ENCODE measurements at regions not wholly inside any gene's neighbourhood (a gene's known extent, or its start where the extent isn't known, plus 50 kb on each side); places are given as distances from the start of the nearest gene placed in this dataset.

GRCh38 chr15:45995800-45996199 lies 361.0 kb downstream of the SQOR start:
- DNase-seq (ENCODE audit: low spot score) = no peak
- no peak overlapping the region for H3K4me3 ChIP-seq (ENCODE audit: low read depth in 1 of 3, low read length in 3 of 3)
- H3K36me3 ChIP-seq (ENCODE audit: control insufficient read depth in 4 of 4, insufficient read depth in 3 of 4, low read depth in 1 of 4, low read length in 3 of 4) = no peaks in the 10 kb centered on the region
- TF ChIP-seq SP1 (IDR thresholded peaks at IDR 0.05) = no peak
- TF ChIP-seq CTCF (IDR thresholded peaks at IDR 0.05; ENCODE audit: low read depth, low read length, missing input control) = no peak
- TF ChIP-seq HNF4G (IDR thresholded peaks at IDR 0.05) = no peak
- no peak for TF ChIP-seq YY1 (IDR thresholded peaks at IDR 0.05)
- no peak for TF ChIP-seq HNF4A (conservative IDR thresholded peaks at IDR 0.05)
- TF ChIP-seq FOXA1 (IDR thresholded peaks at IDR 0.05) = no peak
- no peak for TF ChIP-seq GABPA (IDR thresholded peaks at IDR 0.05 in 1 of 2, conservative IDR thresholded peaks at IDR 0.05 in 1 of 2)
- TF ChIP-seq RXRA (IDR thresholded peaks at IDR 0.05) = no peak
- no peak for TF ChIP-seq FOXA2 (IDR thresholded peaks at IDR 0.05)
- TF ChIP-seq, protein P1, sequence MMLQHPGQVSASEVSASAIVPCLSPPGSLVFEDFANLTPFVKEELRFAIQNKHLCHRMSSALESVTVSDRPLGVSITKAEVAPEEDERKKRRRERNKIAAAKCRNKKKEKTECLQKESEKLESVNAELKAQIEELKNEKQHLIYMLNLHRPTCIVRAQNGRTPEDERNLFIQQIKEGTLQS (IDR thresholded peaks at IDR 0.05) = no peak
- no peak for TF ChIP-seq MAX (IDR thresholded peaks at IDR 0.05)
- TF ChIP-seq NR2F2 (IDR thresholded peaks at IDR 0.05) = no peak
- H3K9ac ChIP-seq (ENCODE audit: low read depth in 1 of 2, low read length in 2 of 2) = no peak overlapping the region
- H3K9me3 ChIP-seq (ENCODE audit: control insufficient read depth in 4 of 4, low read length in 3 of 4) = no peaks in the 10 kb centered on the region
- WGBS = 73% methylated on average over 4 of the region's 4 CpGs
- no peak overlapping the region for H3K27ac ChIP-seq (ENCODE audit: low read depth in 1 of 2, low read length in 2 of 2)
- H3K27me3 ChIP-seq (ENCODE audit: control insufficient read depth in 4 of 4, insufficient read depth in 4 of 4, low read length in 3 of 4) = peaks cover 0 to 3% (median 0%) of the 10 kb centered on the region in 4 donors
- H3K4me1 ChIP-seq (ENCODE audit: control insufficient read depth in 4 of 4, insufficient read depth in 4 of 4, low read length in 3 of 4) = no peaks in the 10 kb centered on the region

DNA sequence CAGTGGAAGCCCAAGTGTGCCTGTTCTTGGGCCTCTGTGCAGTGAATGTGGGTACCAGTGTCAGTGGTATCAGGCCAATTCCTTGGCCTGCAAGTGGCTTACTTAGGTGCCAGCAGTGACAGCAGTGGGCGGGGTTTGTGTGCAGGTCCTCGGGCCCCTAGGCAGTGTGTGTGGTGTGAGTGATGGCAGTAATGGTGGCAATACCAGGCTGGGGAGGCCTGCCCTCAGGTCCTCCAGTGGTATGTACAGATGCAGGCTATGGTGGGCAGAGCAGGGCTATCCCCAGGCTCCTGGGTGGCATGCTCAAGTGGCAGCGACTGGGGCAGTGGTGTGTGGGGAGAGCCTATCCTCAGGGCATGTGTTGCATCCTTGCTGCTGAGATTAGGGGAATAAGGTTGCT lies 379.7 kb downstream of the SQOR start:
- no peak overlapping the region for H3K4me3 ChIP-seq (ENCODE audit: low read depth in 1 of 3, low read length in 3 of 3)
- no peak overlapping the region for H3K9ac ChIP-seq (ENCODE audit: low read depth in 1 of 2, low read length in 2 of 2)
- no peaks in the 10 kb centered on the region for H3K36me3 ChIP-seq (ENCODE audit: control insufficient read depth in 4 of 4, insufficient read depth in 3 of 4, low read depth in 1 of 4, low read length in 3 of 4)
- DNase-seq (ENCODE audit: low spot score) = no peak
- no peak for TF ChIP-seq HNF4G (IDR thresholded peaks at IDR 0.05)
- TF ChIP-seq, protein P1 (IDR thresholded peaks at IDR 0.05) = no peak
- H3K9me3 ChIP-seq (ENCODE audit: control insufficient read depth in 4 of 4, low read length in 3 of 4) = peaks cover 10 to 33% (median 19%) of the 10 kb centered on the region in 4 donors
- no peak overlapping the region for H3K27ac ChIP-seq (ENCODE audit: low read depth in 1 of 2, low read length in 2 of 2)
- no peaks in the 10 kb centered on the region for H3K4me1 ChIP-seq (ENCODE audit: control insufficient read depth in 4 of 4, insufficient read depth in 4 of 4, low read length in 3 of 4)
- no peaks in the 10 kb centered on the region for H3K27me3 ChIP-seq (ENCODE audit: control insufficient read depth in 4 of 4, insufficient read depth in 4 of 4, low read length in 3 of 4)
- 92% methylated on average over 3 of the region's 3 CpGs for WGBS

- H3K4me1 ChIP-seq (ENCODE audit: control insufficient read depth in 4 of 4, insufficient read depth in 4 of 4, low read length in 3 of 4) = no peaks in the 10 kb centered on the region
- TF ChIP-seq FOXA1 (IDR thresholded peaks at IDR 0.05) = no peak
- no peak for TF ChIP-seq HNF4G (IDR thresholded peaks at IDR 0.05)
- TF ChIP-seq ZBTB33 (IDR thresholded peaks at IDR 0.05) = no peak
- no peak for TF ChIP-seq HNF4A (conservative IDR thresholded peaks at IDR 0.05)
- no peak for TF ChIP-seq CTCF (IDR thresholded peaks at IDR 0.05; ENCODE audit: low read depth, low read length, missing input control)
- TF ChIP-seq NR2F2 (IDR thresholded peaks at IDR 0.05) = no peak
- H3K27ac ChIP-seq (ENCODE audit: low read depth in 1 of 2, low read length in 2 of 2) = no peak overlapping the region
- no peaks in the 10 kb centered on the region for H3K36me3 ChIP-seq (ENCODE audit: control insufficient read depth in 4 of 4, insufficient read depth in 3 of 4, low read depth in 1 of 4, low read length in 3 of 4)
- no peak overlapping the region for H3K4me3 ChIP-seq (ENCODE audit: low read depth in 1 of 3, low read length in 3 of 3)
- 84% methylated on average over 2 of the region's 2 CpGs for WGBS
- no peaks in the 10 kb centered on the region for H3K9me3 ChIP-seq (ENCODE audit: control insufficient read depth in 4 of 4, low read length in 3 of 4)
- H3K27me3 ChIP-seq (ENCODE audit: control insufficient read depth in 4 of 4, insufficient read depth in 4 of 4, low read length in 3 of 4) = no peaks in the 10 kb centered on the region
- no peak overlapping the region for H3K9ac ChIP-seq (ENCODE audit: low read depth in 1 of 2, low read length in 2 of 2)
- DNase-seq (ENCODE audit: low spot score) = no peak
Observed at GRCh38 chr15:46034755-46035154, 399.9 kb downstream of the SQOR start.
